OCI-LY3 (cell line): ENCODE measurements at regions not wholly inside any gene's neighbourhood (a gene's known extent, or its start where the extent isn't known, plus 50 kb on each side); places are given as distances from the start of the nearest gene placed in this dataset.

Source experiments
- H2AFZ ChIP-seq: fragments of 200-600, 300-600 bp; shearing (Covaris generic); 2 replicates; pipeline ENCODE4 v1.6.0; 2014; ENCODE audit warnings: antibody characterized with exemption, low read depth, low read length
- H3K27ac ChIP-seq: fragments of 200-600, 300-600 bp; sonication (generic); 2 replicates; pipeline ENCODE4 v1.5.1; 2014; ENCODE audit warnings: mild to moderate bottlenecking, low read length, moderate library complexity, mixed read lengths
- H3K27me3 ChIP-seq: fragments of 200-600, 300-600 bp; sonication (generic); 2 replicates; pipeline ENCODE4 v1.6.1; 2014; ENCODE audit warnings: low read depth, low read length, mixed read lengths
- H3K36me3 ChIP-seq: fragments of 200-600, 300-600 bp; sonication (generic); replicated peaks from 2 replicates; pipeline ENCODE3; 2014; ENCODE audit warnings: low read depth, low read length, mixed read lengths
- H3K4me1 ChIP-seq: fragments of 300-600, 200-600 bp; sonication (generic); 2 replicates; pipeline ENCODE4 v1.6.1; 2014; ENCODE audit warnings: low read length, mixed read lengths
- H3K4me2 ChIP-seq: fragments of 200-600, 300-600 bp; sonication (generic); 2 replicates; pipeline ENCODE4 v1.6.1; 2014; ENCODE audit warnings: low read length, mixed read lengths
- H3K4me3 ChIP-seq: fragments of 300-600, 200-600 bp; sonication (generic); 2 replicates; pipeline ENCODE4 v1.5.1; 2014; ENCODE audit warnings: antibody characterized with exemption, mild to moderate bottlenecking, low read length, moderate library complexity
- H3K79me2 ChIP-seq: fragments of 300-600, 200-600 bp; shearing (Covaris generic); 2 replicates; pipeline ENCODE4 v1.6.1; 2014; ENCODE audit warnings: mild to moderate bottlenecking, low read length, mixed read lengths
- H3K9ac ChIP-seq: fragments of 300-600, 200-600 bp; shearing (Covaris generic); 2 replicates; pipeline ENCODE4 v1.6.0; 2014; ENCODE audit warnings: mild to moderate bottlenecking, low read length, moderate library complexity
- H3K9me3 ChIP-seq: fragments of 200-600, 300-600 bp; shearing (Covaris generic); 2 replicates; pipeline ENCODE4 v1.6.1; 2014; ENCODE audit warnings: low read length, mixed read lengths; ENCODE audit not compliant: insufficient read depth
- H4K20me1 ChIP-seq: fragments of 200-600, 300-600 bp; sonication (generic); 2 replicates; pipeline ENCODE4 v1.6.1; 2016; ENCODE audit warnings: low read length, mixed read lengths; ENCODE audit not compliant: insufficient read depth
- EZH2phosphoT487 ChIP-seq: fragments of 200-600 bp; shearing (Covaris generic); IDR thresholded peaks from 2 replicates; pipeline ENCODE4 v1.6.1; 2018; ENCODE audit warnings: antibody characterized with exemption, mixed run types, low read depth
- TF ChIP-seq, protein P1 (sequence below): fragments of 200-600, 300-600 bp; sonication (generic); IDR thresholded peaks from 2 replicates; pipeline ENCODE4 v1.5.1; 2014; ENCODE audit warnings: antibody characterized with exemption, low read length, low read depth

DNA sequence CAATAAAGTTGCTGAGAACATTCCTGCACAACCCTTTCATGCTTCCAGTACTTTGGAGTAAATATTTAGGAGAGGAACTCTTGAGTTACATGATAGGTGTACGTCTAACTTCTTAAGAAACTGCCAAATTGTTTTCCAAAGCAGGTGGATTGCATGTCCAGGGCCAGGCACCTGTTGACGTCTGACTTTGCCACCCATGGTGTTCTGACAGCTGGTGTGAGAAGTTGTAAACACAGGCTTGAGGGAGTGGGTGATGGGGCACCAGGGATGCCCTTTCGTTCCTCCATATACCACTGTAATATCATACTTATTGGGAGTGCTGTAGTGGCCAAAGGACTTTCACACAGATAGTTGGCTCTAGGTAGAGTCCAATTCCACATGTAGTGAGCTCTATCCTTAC is 352.1 kb downstream of the GADD45G start:
- no peak overlapping the region for H3K9ac ChIP-seq
- H3K4me2 ChIP-seq, result no peak overlapping the region
- H3K4me3 ChIP-seq, result no peak overlapping the region
- no peaks in the 10 kb centered on the region for H3K36me3 ChIP-seq
- H2AFZ ChIP-seq, result no peak overlapping the region
- peaks cover 11% of the 10 kb centered on the region for H3K27me3 ChIP-seq
- no peaks in the 10 kb centered on the region for H3K79me2 ChIP-seq
- H4K20me1 ChIP-seq, result no peaks in the 10 kb centered on the region
- no peak for TF ChIP-seq EZH2phosphoT487
- TF ChIP-seq, protein P1, sequence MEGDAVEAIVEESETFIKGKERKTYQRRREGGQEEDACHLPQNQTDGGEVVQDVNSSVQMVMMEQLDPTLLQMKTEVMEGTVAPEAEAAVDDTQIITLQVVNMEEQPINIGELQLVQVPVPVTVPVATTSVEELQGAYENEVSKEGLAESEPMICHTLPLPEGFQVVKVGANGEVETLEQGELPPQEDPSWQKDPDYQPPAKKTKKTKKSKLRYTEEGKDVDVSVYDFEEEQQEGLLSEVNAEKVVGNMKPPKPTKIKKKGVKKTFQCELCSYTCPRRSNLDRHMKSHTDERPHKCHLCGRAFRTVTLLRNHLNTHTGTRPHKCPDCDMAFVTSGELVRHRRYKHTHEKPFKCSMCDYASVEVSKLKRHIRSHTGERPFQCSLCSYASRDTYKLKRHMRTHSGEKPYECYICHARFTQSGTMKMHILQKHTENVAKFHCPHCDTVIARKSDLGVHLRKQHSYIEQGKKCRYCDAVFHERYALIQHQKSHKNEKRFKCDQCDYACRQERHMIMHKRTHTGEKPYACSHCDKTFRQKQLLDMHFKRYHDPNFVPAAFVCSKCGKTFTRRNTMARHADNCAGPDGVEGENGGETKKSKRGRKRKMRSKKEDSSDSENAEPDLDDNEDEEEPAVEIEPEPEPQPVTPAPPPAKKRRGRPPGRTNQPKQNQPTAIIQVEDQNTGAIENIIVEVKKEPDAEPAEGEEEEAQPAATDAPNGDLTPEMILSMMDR, result no peak
- H3K4me1 ChIP-seq, result peaks cover 13% of the 10 kb centered on the region
- H3K9me3 ChIP-seq, result no peaks in the 10 kb centered on the region
- no peak overlapping the region for H3K27ac ChIP-seq

DNA sequence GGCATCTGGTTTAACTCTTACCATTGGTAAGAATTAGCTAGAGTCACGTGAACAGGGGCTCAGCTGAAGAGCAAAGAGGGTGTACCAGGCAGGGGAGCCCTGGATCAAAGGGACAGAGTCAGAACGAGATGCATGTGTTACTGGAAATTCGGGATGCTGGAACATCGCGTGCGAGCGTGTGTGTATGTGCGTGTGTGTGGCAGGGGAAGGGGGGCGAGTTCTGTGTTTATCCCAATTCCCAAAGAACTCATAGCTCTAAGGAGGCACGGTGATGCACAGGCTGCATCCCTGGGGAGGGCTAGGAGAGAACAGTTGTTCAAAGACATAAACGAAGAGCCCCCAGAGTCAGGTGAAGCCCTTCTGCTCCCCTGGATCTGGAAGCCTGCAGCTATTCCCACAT is 353.3 kb downstream of the GADD45G start:
- Histone ChIP-seq H3K36me3 (no peaks in the 10 kb centered on the region), H3K79me2 (no peaks in the 10 kb centered on the region), H3K27ac (no peak overlapping the region), H3K4me3 (no peak overlapping the region), H2AFZ (no peak overlapping the region), H3K4me2 (no peak overlapping the region), H3K9me3 (no peaks in the 10 kb centered on the region), H4K20me1 (no peaks in the 10 kb centered on the region), H3K4me1 (peaks cover 6% of the 10 kb centered on the region; the same call in 1 of the 2 replicates), H3K27me3 (peaks cover 11% of the 10 kb centered on the region; the same call in 1 of the 2 replicates), H3K9ac (no peak overlapping the region)
- no peak for TF ChIP-seq EZH2phosphoT487
- TF ChIP-seq, protein P1, result no peak

DNA sequence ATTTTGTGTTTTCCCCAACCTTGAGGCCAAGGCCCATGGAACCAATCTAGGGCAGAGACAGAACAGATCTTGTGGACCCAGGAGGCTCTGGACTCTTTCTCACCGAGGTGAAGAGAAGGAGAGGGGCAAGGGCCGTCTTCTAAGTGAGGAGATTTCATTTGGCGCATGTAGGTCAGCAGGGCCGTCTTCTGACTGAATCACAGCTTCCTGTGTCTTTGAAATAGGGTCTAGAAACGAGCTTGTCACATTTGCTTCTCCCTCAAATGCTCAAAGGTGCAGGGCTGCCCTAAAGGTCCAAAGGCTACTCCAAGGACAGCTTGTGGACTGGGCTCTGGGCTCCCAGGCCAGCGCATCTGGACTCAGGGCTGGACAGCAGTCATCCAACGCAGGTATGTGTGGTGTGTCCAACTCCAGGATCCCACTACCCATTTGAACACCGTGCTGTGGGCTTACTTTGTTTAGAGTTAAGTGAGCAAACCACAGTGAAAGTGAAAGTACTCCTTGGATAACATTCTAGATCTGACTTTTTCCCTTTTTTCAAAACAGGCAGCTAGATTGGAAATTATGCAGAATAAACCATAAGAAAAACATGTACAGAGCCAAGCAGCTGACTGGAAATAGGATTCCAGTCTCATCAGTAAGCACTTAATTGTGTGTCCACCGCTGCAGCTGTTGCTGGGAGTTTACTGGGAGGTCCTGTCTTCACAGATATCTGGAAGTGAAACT is 357.0 kb downstream of the GADD45G start:
- peak overlapping the region; percentile 22 for H3K4me2 ChIP-seq
- H3K9ac ChIP-seq, result no peak overlapping the region
- H3K27ac ChIP-seq, result no peak overlapping the region
- H3K4me1 ChIP-seq, result peaks cover 6% of the 10 kb centered on the region; the same call in 1 of the 2 replicates
- H3K4me3 ChIP-seq, result no peak overlapping the region
- H3K27me3 ChIP-seq, result peaks cover 2% of the 10 kb centered on the region; the same call in 1 of the 2 replicates
- TF ChIP-seq, protein P1, result no peak
- no peak for TF ChIP-seq EZH2phosphoT487
- no peaks in the 10 kb centered on the region for H3K79me2 ChIP-seq
- no peaks in the 10 kb centered on the region for H3K36me3 ChIP-seq
- H3K9me3 ChIP-seq, result no peaks in the 10 kb centered on the region
- no peak overlapping the region for H2AFZ ChIP-seq
- no peaks in the 10 kb centered on the region for H4K20me1 ChIP-seq

DNA sequence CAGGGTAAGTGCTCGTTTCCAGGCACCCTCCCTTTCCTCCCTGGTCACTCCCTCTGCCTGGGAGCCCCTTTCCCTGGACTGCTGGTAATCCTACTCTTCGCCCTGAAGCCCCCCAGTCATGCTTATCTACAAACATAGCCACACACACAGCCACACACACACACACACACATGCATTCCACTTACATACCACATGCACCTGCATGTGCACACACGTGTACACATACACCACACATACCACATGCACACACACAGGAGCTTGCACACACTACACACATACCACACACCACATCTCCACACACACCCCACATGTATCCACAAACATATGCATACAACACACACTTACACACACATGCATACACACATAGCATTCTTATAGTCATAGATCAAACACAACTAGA is 358.5 kb downstream of the GADD45G start:
- Histone ChIP-seq H2AFZ (no peak overlapping the region), H3K79me2 (no peaks in the 10 kb centered on the region), H4K20me1 (no peaks in the 10 kb centered on the region), H3K4me3 (no peak overlapping the region), H3K36me3 (no peaks in the 10 kb centered on the region), H3K9me3 (no peaks in the 10 kb centered on the region), H3K4me2 (no peak overlapping the region), H3K27me3 (0 out of 2 replicates have a peak, but pooled peaks cover 2% of the 10 kb centered on the region), H3K27ac (no peak overlapping the region), H3K4me1 (peaks cover 6% of the 10 kb centered on the region; the same call in 1 of the 2 replicates), H3K9ac (no peak overlapping the region)
- TF ChIP-seq, protein P1, result no peak
- no peak for TF ChIP-seq EZH2phosphoT487
